Heart left ventricle (tissue), 13 donors: ENCODE measurements at regions not wholly inside any gene's neighbourhood (a gene's known extent, or its start where the extent isn't known, plus 50 kb on each side); places are given as distances from the start of the nearest gene placed in this dataset.

Experiments used
- POLR2A ChIP-seq, 2 donors: fragments of 450-650 bp; IDR thresholded peaks; one replicate each; pipeline ENCODE4 v1.6.1; 2017; ENCODE audit warnings: antibody characterized with exemption in 2 of 2, mild to moderate bottlenecking in 2 of 2, moderate library complexity in 2 of 2
- TF ChIP-seq, protein P1 (sequence below), 12 donors: fragments of 200-600 bp; sonication (generic) in 4 of 12; IDR thresholded peaks; one replicate each; pipeline versions ENCODE4 v1.5.0 to v1.8.0; 2018 to 2022; ENCODE audit warnings: antibody characterized with exemption in 12 of 12, mild to moderate bottlenecking in 5 of 12
- donor health status: ischemic (EF 13 %, LVEDD 7.1; RV severe dilation, severe dysfunction).
- donor health status: DM: no; HTN: yes; CAD: no.
- donor health status: DM: no; HTN: no; CAD: no.
- donor health status: ischemic (EF 25% LVEDD 6.9; RV normal size, moderate dysfunction).
- donor health status: ischemic (EF 25% LVEDD 5.7; RV mildly dilated, moderate dysfunction).
- donor health status: ischemic (EF 35%, LVEDD 5.7; RV mildly dilated, moderate dysfunction).
- donor health status: nonischemic (EF 11% LVEDD 7.7; RV severe dilation, severe dysfunction).
- donor health status: DM: yes; HTN: yes; CAD: no.
- donor health status: PGD.
- donor health status: ischemic (EF 29% LVEDD 5.4; RV normal size, mild dysfunction).
- donor health status: nonischemic (EF 23%, LVEDD 6.1; RV moderate dilation, normal function).

DNA sequence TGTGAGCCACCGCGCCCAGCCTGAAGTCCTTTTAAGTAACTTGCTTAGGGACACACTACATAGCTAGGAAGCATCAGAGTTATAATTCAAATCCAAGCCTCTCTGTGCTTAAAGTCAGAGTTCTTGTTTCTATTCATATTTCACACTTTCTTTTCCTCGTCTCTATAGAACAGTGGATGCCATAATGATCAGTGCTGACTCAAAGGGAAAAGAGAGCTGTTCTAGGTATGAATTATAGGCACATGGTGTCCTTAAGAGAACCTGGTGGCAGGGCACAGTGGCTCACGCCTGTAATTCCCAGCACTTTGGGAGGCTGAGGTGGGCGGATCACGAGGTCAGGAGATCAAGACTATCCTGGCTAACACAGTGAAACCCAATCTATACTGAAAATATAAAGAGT is 400.2 kb upstream of the DDI1 start:
- no peak for TF ChIP-seq POLR2A (IDR thresholded peaks at IDR 0.05)
- TF ChIP-seq, protein P1, sequence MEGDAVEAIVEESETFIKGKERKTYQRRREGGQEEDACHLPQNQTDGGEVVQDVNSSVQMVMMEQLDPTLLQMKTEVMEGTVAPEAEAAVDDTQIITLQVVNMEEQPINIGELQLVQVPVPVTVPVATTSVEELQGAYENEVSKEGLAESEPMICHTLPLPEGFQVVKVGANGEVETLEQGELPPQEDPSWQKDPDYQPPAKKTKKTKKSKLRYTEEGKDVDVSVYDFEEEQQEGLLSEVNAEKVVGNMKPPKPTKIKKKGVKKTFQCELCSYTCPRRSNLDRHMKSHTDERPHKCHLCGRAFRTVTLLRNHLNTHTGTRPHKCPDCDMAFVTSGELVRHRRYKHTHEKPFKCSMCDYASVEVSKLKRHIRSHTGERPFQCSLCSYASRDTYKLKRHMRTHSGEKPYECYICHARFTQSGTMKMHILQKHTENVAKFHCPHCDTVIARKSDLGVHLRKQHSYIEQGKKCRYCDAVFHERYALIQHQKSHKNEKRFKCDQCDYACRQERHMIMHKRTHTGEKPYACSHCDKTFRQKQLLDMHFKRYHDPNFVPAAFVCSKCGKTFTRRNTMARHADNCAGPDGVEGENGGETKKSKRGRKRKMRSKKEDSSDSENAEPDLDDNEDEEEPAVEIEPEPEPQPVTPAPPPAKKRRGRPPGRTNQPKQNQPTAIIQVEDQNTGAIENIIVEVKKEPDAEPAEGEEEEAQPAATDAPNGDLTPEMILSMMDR (IDR thresholded peaks at IDR 0.05) = no peak
